ENCODE measurements at regions not wholly inside any gene's neighbourhood (a gene's known extent, or its start where the extent isn't known, plus 50 kb on each side); places are given as distances from the start of the nearest gene placed in this dataset.

DNA sequence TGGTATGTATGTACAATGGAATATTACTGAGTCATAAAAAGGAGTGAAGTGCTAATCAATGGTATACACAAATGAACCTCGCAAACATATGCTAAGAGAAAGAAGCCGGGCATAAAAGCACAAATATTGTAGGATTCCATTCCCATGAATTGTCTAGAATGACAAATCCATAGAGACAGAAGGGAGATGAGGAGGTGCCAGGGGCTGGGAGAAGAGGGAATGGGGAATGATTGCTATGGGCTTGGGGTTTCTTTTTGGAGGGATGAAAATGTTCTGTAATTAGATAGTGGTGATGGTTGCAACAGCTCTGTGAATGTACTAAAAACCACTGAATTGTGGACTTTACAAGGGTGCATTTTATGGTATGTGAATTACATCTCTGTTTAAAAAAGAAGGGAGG, 73.5 kb downstream of the GLI2 start:
- WGBS (ENCODE audit: insufficient coverage, insufficient replicate concordance, low lambda C conversion rate, missing lambda C conversion rate) = 91% methylated on average over 2 of the region's 2 CpGs
- Histone ChIP-seq H3K4me3 (no peak overlapping the region), H3K36me3 (ENCODE audit: control insufficient read depth in 2 of 2, insufficient read depth in 2 of 2, low read length in 1 of 2) (no peaks in the 10 kb centered on the region), H3K9ac (ENCODE audit: control insufficient read depth, insufficient read depth, low read length) (no peak overlapping the region), H3K27me3 (replicated peaks in 1 of 2; ENCODE audit: control insufficient read depth in 2 of 2, insufficient read depth in 2 of 2, low read length in 1 of 2) (peaks cover 0 to 3% of the 10 kb centered on the region in 2 experiments; a peak in 2 of 4 replicates), H2AFZ (ENCODE audit: control insufficient read depth, low read depth, low read length) (no peak overlapping the region), H3K4me2 (ENCODE audit: control insufficient read depth, insufficient read depth) (no peak overlapping the region), H4K20me1 (ENCODE audit: control insufficient read depth, insufficient read depth) (no peaks in the 10 kb centered on the region), H3K4me1 (ENCODE audit: control insufficient read depth, insufficient read depth, low read length) (no peaks in the 10 kb centered on the region; the same call in 1 of the 2 replicates), H3K79me2 (ENCODE audit: control insufficient read depth, insufficient read depth, low read length) (no peaks in the 10 kb centered on the region), H3K27ac (ENCODE audit: control insufficient read depth, insufficient read depth) (no peak overlapping the region), H3K9me3 (replicated peaks; ENCODE audit: control insufficient read depth, insufficient read depth, low read length) (no peaks in the 10 kb centered on the region)
- ATAC-seq (no peak), FAIRE-seq (no peak), DNase-seq (ENCODE audit: low read depth, low spot score) (no peak)
- RAD21 ChIA-PET (ENCODE audit: unreplicated experiment) = no interaction called here
- no peak for TF ChIP-seq SMAD1 (IDR thresholded peaks at IDR 0.05; ENCODE audit: low read depth, partially characterized antibody)
- no peak for TF ChIP-seq BMI1 (IDR thresholded peaks at IDR 0.05; ENCODE audit: borderline replicate concordance)
- TF ChIP-seq USF1 (IDR thresholded peaks at IDR 0.05; ENCODE audit: borderline replicate concordance, extremely low read length, insufficient read depth, low read depth, low read length) = no peak
- TF ChIP-seq NR2F1 (conservative IDR thresholded peaks at IDR 0.05) = no peak
- no peak for TF ChIP-seq TCF7 (IDR thresholded peaks at IDR 0.05; ENCODE audit: borderline replicate concordance)
- TF ChIP-seq EGR1 (IDR thresholded peaks at IDR 0.05; ENCODE audit: borderline replicate concordance in 1 of 2, low read depth in 2 of 2, low read length in 2 of 2) = no peak
- TF ChIP-seq KDM1A (IDR thresholded peaks at IDR 0.05; ENCODE audit: borderline replicate concordance) = no peak
- no peak for TF ChIP-seq TBL1XR1 (IDR thresholded peaks at IDR 0.05; ENCODE audit: low read depth, low read length)
- TF ChIP-seq ETV6 (conservative IDR thresholded peaks at IDR 0.05 in 1 of 2, IDR thresholded peaks at IDR 0.05 in 1 of 2; ENCODE audit: borderline replicate concordance in 1 of 2, low read depth in 1 of 2) = no peak
- TF ChIP-seq HDAC6 (IDR thresholded peaks at IDR 0.05; ENCODE audit: unreplicated experiment) = no peak
- no peak for TF ChIP-seq CTCF (IDR thresholded peaks at IDR 0.05 in 2 of 3, conservative IDR thresholded peaks at IDR 0.05 in 1 of 3; ENCODE audit: control insufficient read depth in 2 of 3, extremely low read depth in 1 of 3, insufficient read depth in 1 of 3, low read depth in 3 of 3, low read length in 3 of 3)
- no peak for TF ChIP-seq MYB (IDR thresholded peaks at IDR 0.05; ENCODE audit: borderline replicate concordance, low read depth, low read length)
- TF ChIP-seq, protein P1, sequence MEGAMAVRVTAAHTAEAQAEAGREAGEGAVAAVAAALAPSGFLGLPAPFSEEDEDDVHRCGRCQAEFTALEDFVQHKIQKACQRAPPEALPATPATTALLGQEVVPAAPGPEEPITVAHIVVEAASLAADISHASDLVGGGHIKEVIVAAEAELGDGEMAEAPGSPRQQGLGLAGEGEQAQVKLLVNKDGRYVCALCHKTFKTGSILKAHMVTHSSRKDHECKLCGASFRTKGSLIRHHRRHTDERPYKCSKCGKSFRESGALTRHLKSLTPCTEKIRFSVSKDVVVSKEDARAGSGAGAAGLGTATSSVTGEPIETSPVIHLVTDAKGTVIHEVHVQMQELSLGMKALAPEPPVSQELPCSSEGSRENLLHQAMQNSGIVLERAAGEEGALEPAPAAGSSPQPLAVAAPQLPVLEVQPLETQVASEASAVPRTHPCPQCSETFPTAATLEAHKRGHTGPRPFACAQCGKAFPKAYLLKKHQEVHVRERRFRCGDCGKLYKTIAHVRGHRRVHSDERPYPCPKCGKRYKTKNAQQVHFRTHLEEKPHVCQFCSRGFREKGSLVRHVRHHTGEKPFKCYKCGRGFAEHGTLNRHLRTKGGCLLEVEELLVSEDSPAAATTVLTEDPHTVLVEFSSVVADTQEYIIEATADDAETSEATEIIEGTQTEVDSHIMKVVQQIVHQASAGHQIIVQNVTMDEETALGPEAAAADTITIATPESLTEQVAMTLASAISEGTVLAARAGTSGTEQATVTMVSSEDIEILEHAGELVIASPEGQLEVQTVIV (IDR thresholded peaks at IDR 0.05; ENCODE audit: borderline replicate concordance, partially characterized antibody) = no peak
- no peak for TF ChIP-seq BRCA1 (IDR thresholded peaks at IDR 0.05; ENCODE audit: low read depth, low read length)
- no peak for TF ChIP-seq NRF1 (conservative IDR thresholded peaks at IDR 0.05; ENCODE audit: low read depth, low read length)
- TF ChIP-seq ZNF207 (IDR thresholded peaks at IDR 0.05; ENCODE audit: borderline replicate concordance) = no peak
- in situ Hi-C loops (cut with MboI) (no loop called here), intact Hi-C loops (cut with micrococcal nuclease; ENCODE audit: unreplicated experiment) (no loop called here)
- CTCF ChIA-PET = no interaction called here
- POLR2A ChIA-PET = no interaction called here
- no TSS peak for BruUV-seq (replicated peaks)
- SMC1A ChIA-PET (ENCODE audit: uncharacterized antibody, unreplicated experiment) = no interaction called here
